IMR-90 (cell line): ENCODE measurements at regions not wholly inside any gene's neighbourhood (a gene's known extent, or its start where the extent isn't known, plus 50 kb on each side); places are given as distances from the start of the nearest gene placed in this dataset.

Source experiments
- ATAC-seq: fragments of 200-7000 bp; cut with Tn5 transposase; 2 replicates; pipeline ENCODE4 v1.9.1; 2020; ENCODE audit warnings: low read depth, mild to moderate bottlenecking, moderate library complexity
- BruUV-seq: library from RNA; stranded (reverse); fragments of 400-500 nt; replicated peaks from 2 replicates; lab custom pipeline; 2021; lab: Mats Ljungman, UMichigan
- CTCF ChIA-PET: fragments of 300-600 bp; formaldehyde crosslinking; extraction: SDS; loops from one replicate; lab custom pipeline; 2021; ENCODE audit warnings: antibody characterized with exemption; lab: Yijun Ruan, JAX
- POLR2A ChIA-PET: fragments of 300-600 bp; sonication (Branson Sonifier 250); formaldehyde crosslinking; loops from one replicate; lab custom pipeline; 2022; ENCODE audit warnings: antibody characterized with exemption; ENCODE audit not compliant: unreplicated experiment; lab: Charles Lee
- DNase-seq: peaks from one replicate; pipeline ENCODE4 v3.0.0; 2013
- H2AFZ ChIP-seq: replicated peaks from 2 replicates; pipeline ENCODE3; 2013; ENCODE audit warnings: low read length, mild to moderate bottlenecking; ENCODE audit not compliant: poor library complexity
- H2AK5ac ChIP-seq: 2 replicates; pipeline ENCODE4 v1.6.1; 2013; ENCODE audit warnings: low read depth, low read length, inconsistent platforms
- H2AK9ac ChIP-seq: replicated peaks from 2 replicates; pipeline ENCODE3; 2013; ENCODE audit warnings: mild to moderate bottlenecking, low read depth, low read length, moderate library complexity; ENCODE audit not compliant: poor library complexity
- H2BK120ac ChIP-seq: 2 replicates; pipeline ENCODE4 v1.6.1; 2013; ENCODE audit warnings: low read depth, low read length, inconsistent platforms
- H2BK15ac ChIP-seq: 3 replicates; pipeline ENCODE4 v1.6.1; 2013; ENCODE audit warnings: low read depth, low read length, inconsistent platforms
- H2BK20ac ChIP-seq: 2 replicates; pipeline ENCODE4 v1.6.1; 2013; ENCODE audit warnings: low read depth, mild to moderate bottlenecking, inconsistent platforms, low read length, moderate library complexity
- H2BK5ac ChIP-seq: 2 replicates; pipeline ENCODE4 v1.6.1; 2013; ENCODE audit warnings: mild to moderate bottlenecking, low read depth, low read length, inconsistent platforms; ENCODE audit not compliant: poor library complexity, severe bottlenecking
- H3K14ac ChIP-seq: replicated peaks from 2 replicates; pipeline ENCODE4 v1.6.1; 2013; ENCODE audit warnings: low read depth, low read length, inconsistent platforms
- H3K18ac ChIP-seq: 2 replicates; pipeline ENCODE4 v1.6.1; 2013; ENCODE audit warnings: low read depth, low read length, control low read depth
- H3K23ac ChIP-seq: 2 replicates; pipeline ENCODE4 v1.6.1; 2013; ENCODE audit warnings: low read depth, low read length, inconsistent platforms
- H3K27ac ChIP-seq: 2 replicates; pipeline ENCODE4 v1.5.1; 2013; ENCODE audit warnings: mild to moderate bottlenecking, control low read depth, low read length; ENCODE audit not compliant: insufficient read depth
- H3K27me3 ChIP-seq: 2 replicates; pipeline ENCODE4 v1.6.1; 2013; ENCODE audit warnings: low read length; ENCODE audit not compliant: control insufficient read depth, insufficient read depth
- H3K36me3 ChIP-seq: 2 replicates; pipeline ENCODE4 v1.6.1; 2013; ENCODE audit warnings: low read length, mixed read lengths; ENCODE audit not compliant: control insufficient read depth, insufficient read depth
- H3K4ac ChIP-seq: 2 replicates; pipeline ENCODE4 v1.6.1; 2013; ENCODE audit warnings: low read depth, low read length, inconsistent platforms
- H3K4me1 ChIP-seq: 2 replicates; pipeline ENCODE4 v1.6.1; 2013; ENCODE audit warnings: low read length, mixed read lengths; ENCODE audit not compliant: control insufficient read depth, insufficient read depth
- H3K4me2 ChIP-seq: 2 replicates; pipeline ENCODE4 v1.6.1; 2013; ENCODE audit warnings: low read depth, mild to moderate bottlenecking, control low read depth, low read length, moderate library complexity
- H3K4me3 ChIP-seq: 2 replicates; pipeline ENCODE4 v1.5.1; 2013; ENCODE audit warnings: low read depth, mild to moderate bottlenecking, control low read depth, low read length, moderate library complexity; ENCODE audit not compliant: insufficient read depth
- H3K56ac ChIP-seq: 2 replicates; pipeline ENCODE4 v1.6.1; 2013; ENCODE audit warnings: low read length, inconsistent platforms; ENCODE audit not compliant: insufficient read depth; ENCODE audit errors: extremely low read depth
- H3K79me1 ChIP-seq, 2 experiments: 2 replicates each; pipeline ENCODE4 v1.6.1; 2013; ENCODE audit warnings: low read length in 2 of 2, inconsistent platforms in 1 of 2, low read depth in 1 of 2
- H3K9ac ChIP-seq: 2 replicates; pipeline ENCODE4 v1.6.1; 2013; ENCODE audit warnings: low read depth, low read length, control low read depth
- H3K9me1 ChIP-seq: 2 replicates; pipeline ENCODE4 v1.6.1; 2013; ENCODE audit warnings: low read length, inconsistent platforms; ENCODE audit not compliant: insufficient read depth
- H3K9me3 ChIP-seq: 2 replicates; pipeline ENCODE4 v1.6.1; 2013; ENCODE audit warnings: low read length; ENCODE audit not compliant: control insufficient read depth, insufficient read depth
- H4K20me1 ChIP-seq: 2 replicates; pipeline ENCODE4 v1.6.1; 2013; ENCODE audit warnings: low read length, inconsistent platforms; ENCODE audit not compliant: insufficient read depth
- H4K5ac ChIP-seq: 2 replicates; pipeline ENCODE4 v1.6.1; 2013; ENCODE audit warnings: mild to moderate bottlenecking, low read depth, low read length, control low read depth
- H4K8ac ChIP-seq, 2 experiments: 2 replicates each; pipeline ENCODE4 v1.6.1; 2013; ENCODE audit warnings: low read depth in 2 of 2, low read length in 2 of 2, control low read depth in 1 of 2, inconsistent platforms in 1 of 2
- H4K91ac ChIP-seq: 2 replicates; pipeline ENCODE4 v1.6.1; 2013; ENCODE audit warnings: low read depth, low read length, inconsistent platforms; ENCODE audit not compliant: insufficient read depth
- CTCF ChIP-seq: conservative IDR thresholded peaks from 2 replicates; pipeline ENCODE4 v1.5.1; 2012; ENCODE audit warnings: mild to moderate bottlenecking, low read depth, low read length, improper control_type of control experiment
- ELK1 ChIP-seq: fragments of 150-350 bp; IDR thresholded peaks from 2 replicates; pipeline ENCODE4 v1.6.1; 2016; ENCODE audit warnings: low read depth, mild to moderate bottlenecking, low read length, moderate library complexity, borderline replicate concordance
- MAFK ChIP-seq: IDR thresholded peaks from 2 replicates; pipeline ENCODE4 v1.6.1; 2012; ENCODE audit warnings: low read depth, low read length, improper control_type of control experiment
- POLR2A ChIP-seq: IDR thresholded peaks from 2 replicates; pipeline ENCODE4 v1.6.1; 2012; ENCODE audit warnings: mild to moderate bottlenecking, low read depth, low read length
- RAD21 ChIP-seq: IDR thresholded peaks from 2 replicates; pipeline ENCODE4 v1.6.1; 2012; ENCODE audit warnings: low read length, improper control_type of control experiment
- RFX5 ChIP-seq: IDR thresholded peaks from 2 replicates; pipeline ENCODE4 v1.8.0; 2012; ENCODE audit warnings: low read depth, mild to moderate bottlenecking, low read length, moderate library complexity
- USF2 ChIP-seq: fragments of 150-350 bp; IDR thresholded peaks from 2 replicates; pipeline ENCODE4 v1.6.1; 2017; ENCODE audit warnings: mild to moderate bottlenecking, antibody characterized with exemption, low read length, low read depth
- WGBS, 2 experiments: methylation state at CpG; one replicate each; pipeline versions ENCODE4 v1.1.5 to v1.1.7; 2013; ENCODE audit warnings: missing lambda C conversion rate in 2 of 2; ENCODE audit not compliant: insufficient read length in 1 of 2; ENCODE audit errors: extremely low coverage in 2 of 2; 5-methylcytosine and 5-hydroxymethylcytosine counted together
- dilution Hi-C: fragments of 300-500 bp; cut with HindIII; formaldehyde crosslinking; loops from one replicate; pipeline ENCODE4 v1.14.3; 2018; ENCODE audit warnings: low sequenced_read_pairs; ENCODE audit not compliant: unreplicated experiment
- in situ Hi-C: fragments of 300-500 bp; cut with MboI; formaldehyde crosslinking; loops from 3 replicates; pipeline ENCODE4 v1.14.3; 2019; ENCODE audit warnings: low sequenced_read_pairs, inconsistent platforms, mixed read lengths
- intact Hi-C: fragments of 100-400 bp; cut with micrococcal nuclease; formaldehyde crosslinking; loops from 2 replicates; pipeline ENCODE4 v1.10.0; 2022

- in situ Hi-C loops, result no loop called here
Observed at GRCh38 chr5:158482125-158482524, 617.6 kb downstream of the EBF1 start.

More at GRCh38 chr5:158482125-158482524, 617.6 kb downstream of the EBF1 start:
- no TSS peak for BruUV-seq
- no peak overlapping the region for H3K4me3 ChIP-seq
- no peak overlapping the region for H3K4me2 ChIP-seq
- no peak overlapping the region for H4K8ac ChIP-seq
- no peak overlapping the region for H3K9ac ChIP-seq
- H4K5ac ChIP-seq, result no peak overlapping the region
- H3K56ac ChIP-seq, result no peak overlapping the region
- H2AFZ ChIP-seq, result no peak overlapping the region
- ATAC-seq (no peak), DNase-seq (no peak)
- ChIA-PET CTCF (no interaction called here), POLR2A (no interaction called here)
- no peaks in the 10 kb centered on the region for H3K27me3 ChIP-seq
- no peak overlapping the region for H3K14ac ChIP-seq
- H4K91ac ChIP-seq, result no peak overlapping the region
- dilution Hi-C loops, result no loop called here
- no peak overlapping the region for H3K18ac ChIP-seq
- H3K9me1 ChIP-seq, result no peaks in the 10 kb centered on the region
- H2AK9ac ChIP-seq, result no peak overlapping the region
- TF ChIP-seq RAD21, result no peak
- TF ChIP-seq POLR2A, result no peak
- no peak for TF ChIP-seq RFX5
- TF ChIP-seq MAFK, result no peak
- TF ChIP-seq ELK1, result no peak
- no peak for TF ChIP-seq CTCF
- no peak for TF ChIP-seq USF2
- WGBS, 2 experiments, result no CpG with 5 or more reads among the region's 2 CpGs
- no peak overlapping the region for H3K27ac ChIP-seq
- no peak overlapping the region for H2BK120ac ChIP-seq
- H3K79me1 ChIP-seq, result no peaks in the 10 kb centered on the region
- H3K23ac ChIP-seq, result no peak overlapping the region
- no peak overlapping the region for H3K4ac ChIP-seq
- intact Hi-C loops, result no loop called here
- no peak overlapping the region for H2BK5ac ChIP-seq
- H2AK5ac ChIP-seq, result no peak overlapping the region
- no peaks in the 10 kb centered on the region for H4K20me1 ChIP-seq
- H3K4me1 ChIP-seq, result no peaks in the 10 kb centered on the region
- no peaks in the 10 kb centered on the region for H3K9me3 ChIP-seq
- no peaks in the 10 kb centered on the region for H3K36me3 ChIP-seq
- no peak overlapping the region for H2BK20ac ChIP-seq
- no peak overlapping the region for H2BK15ac ChIP-seq
